IMR-90 (cell line): ENCODE measurements at regions not wholly inside any gene's neighbourhood (a gene's known extent, or its start where the extent isn't known, plus 50 kb on each side); places are given as distances from the start of the nearest gene placed in this dataset.

Experiments used
- ATAC-seq: fragments of 200-7000 bp; cut with Tn5 transposase; 2 replicates; pipeline ENCODE4 v1.9.1; 2020; ENCODE audit warnings: low read depth, mild to moderate bottlenecking, moderate library complexity
- BruUV-seq: library from RNA; stranded (reverse); fragments of 400-500 nt; replicated peaks from 2 replicates; lab custom pipeline; 2021; lab: Mats Ljungman, UMichigan
- CTCF ChIA-PET: fragments of 300-600 bp; formaldehyde crosslinking; extraction: SDS; loops from one replicate; lab custom pipeline; 2021; ENCODE audit warnings: antibody characterized with exemption; lab: Yijun Ruan, JAX
- POLR2A ChIA-PET: fragments of 300-600 bp; sonication (Branson Sonifier 250); formaldehyde crosslinking; loops from one replicate; lab custom pipeline; 2022; ENCODE audit warnings: antibody characterized with exemption; ENCODE audit not compliant: unreplicated experiment; lab: Charles Lee
- DNase-seq: peaks from one replicate; pipeline ENCODE4 v3.0.0; 2013
- H2AFZ ChIP-seq: replicated peaks from 2 replicates; pipeline ENCODE3; 2013; ENCODE audit warnings: low read length, mild to moderate bottlenecking; ENCODE audit not compliant: poor library complexity
- H2AK5ac ChIP-seq: 2 replicates; pipeline ENCODE4 v1.6.1; 2013; ENCODE audit warnings: low read depth, low read length, inconsistent platforms
- H2AK9ac ChIP-seq: replicated peaks from 2 replicates; pipeline ENCODE3; 2013; ENCODE audit warnings: mild to moderate bottlenecking, low read depth, low read length, moderate library complexity; ENCODE audit not compliant: poor library complexity
- H2BK120ac ChIP-seq: 2 replicates; pipeline ENCODE4 v1.6.1; 2013; ENCODE audit warnings: low read depth, low read length, inconsistent platforms
- H2BK15ac ChIP-seq: 3 replicates; pipeline ENCODE4 v1.6.1; 2013; ENCODE audit warnings: low read depth, low read length, inconsistent platforms
- H2BK20ac ChIP-seq: 2 replicates; pipeline ENCODE4 v1.6.1; 2013; ENCODE audit warnings: low read depth, mild to moderate bottlenecking, inconsistent platforms, low read length, moderate library complexity
- H2BK5ac ChIP-seq: 2 replicates; pipeline ENCODE4 v1.6.1; 2013; ENCODE audit warnings: mild to moderate bottlenecking, low read depth, low read length, inconsistent platforms; ENCODE audit not compliant: poor library complexity, severe bottlenecking
- H3K14ac ChIP-seq: replicated peaks from 2 replicates; pipeline ENCODE4 v1.6.1; 2013; ENCODE audit warnings: low read depth, low read length, inconsistent platforms
- H3K18ac ChIP-seq: 2 replicates; pipeline ENCODE4 v1.6.1; 2013; ENCODE audit warnings: low read depth, low read length, control low read depth
- H3K23ac ChIP-seq: 2 replicates; pipeline ENCODE4 v1.6.1; 2013; ENCODE audit warnings: low read depth, low read length, inconsistent platforms
- H3K27ac ChIP-seq: 2 replicates; pipeline ENCODE4 v1.5.1; 2013; ENCODE audit warnings: mild to moderate bottlenecking, control low read depth, low read length; ENCODE audit not compliant: insufficient read depth
- H3K27me3 ChIP-seq: 2 replicates; pipeline ENCODE4 v1.6.1; 2013; ENCODE audit warnings: low read length; ENCODE audit not compliant: control insufficient read depth, insufficient read depth
- H3K36me3 ChIP-seq: 2 replicates; pipeline ENCODE4 v1.6.1; 2013; ENCODE audit warnings: low read length, mixed read lengths; ENCODE audit not compliant: control insufficient read depth, insufficient read depth
- H3K4ac ChIP-seq: 2 replicates; pipeline ENCODE4 v1.6.1; 2013; ENCODE audit warnings: low read depth, low read length, inconsistent platforms
- H3K4me1 ChIP-seq: 2 replicates; pipeline ENCODE4 v1.6.1; 2013; ENCODE audit warnings: low read length, mixed read lengths; ENCODE audit not compliant: control insufficient read depth, insufficient read depth
- H3K4me2 ChIP-seq: 2 replicates; pipeline ENCODE4 v1.6.1; 2013; ENCODE audit warnings: low read depth, mild to moderate bottlenecking, control low read depth, low read length, moderate library complexity
- H3K4me3 ChIP-seq: 2 replicates; pipeline ENCODE4 v1.5.1; 2013; ENCODE audit warnings: low read depth, mild to moderate bottlenecking, control low read depth, low read length, moderate library complexity; ENCODE audit not compliant: insufficient read depth
- H3K56ac ChIP-seq: 2 replicates; pipeline ENCODE4 v1.6.1; 2013; ENCODE audit warnings: low read length, inconsistent platforms; ENCODE audit not compliant: insufficient read depth; ENCODE audit errors: extremely low read depth
- H3K79me1 ChIP-seq, 2 experiments: 2 replicates each; pipeline ENCODE4 v1.6.1; 2013; ENCODE audit warnings: low read length in 2 of 2, inconsistent platforms in 1 of 2, low read depth in 1 of 2
- H3K9ac ChIP-seq: 2 replicates; pipeline ENCODE4 v1.6.1; 2013; ENCODE audit warnings: low read depth, low read length, control low read depth
- H3K9me1 ChIP-seq: 2 replicates; pipeline ENCODE4 v1.6.1; 2013; ENCODE audit warnings: low read length, inconsistent platforms; ENCODE audit not compliant: insufficient read depth
- H3K9me3 ChIP-seq: 2 replicates; pipeline ENCODE4 v1.6.1; 2013; ENCODE audit warnings: low read length; ENCODE audit not compliant: control insufficient read depth, insufficient read depth
- H4K20me1 ChIP-seq: 2 replicates; pipeline ENCODE4 v1.6.1; 2013; ENCODE audit warnings: low read length, inconsistent platforms; ENCODE audit not compliant: insufficient read depth
- H4K5ac ChIP-seq: 2 replicates; pipeline ENCODE4 v1.6.1; 2013; ENCODE audit warnings: mild to moderate bottlenecking, low read depth, low read length, control low read depth
- H4K8ac ChIP-seq, 2 experiments: 2 replicates each; pipeline ENCODE4 v1.6.1; 2013; ENCODE audit warnings: low read depth in 2 of 2, low read length in 2 of 2, control low read depth in 1 of 2, inconsistent platforms in 1 of 2
- H4K91ac ChIP-seq: 2 replicates; pipeline ENCODE4 v1.6.1; 2013; ENCODE audit warnings: low read depth, low read length, inconsistent platforms; ENCODE audit not compliant: insufficient read depth
- BHLHE40 ChIP-seq: fragments of 150-350 bp; IDR thresholded peaks from 2 replicates; pipeline ENCODE4 v1.6.1; 2016; ENCODE audit warnings: mild to moderate bottlenecking, low read depth, low read length
- CEBPB ChIP-seq: IDR thresholded peaks from 2 replicates; pipeline ENCODE4 v1.6.1; 2012; ENCODE audit warnings: low read depth, low read length, improper control_type of control experiment
- CTCF ChIP-seq: conservative IDR thresholded peaks from 2 replicates; pipeline ENCODE4 v1.5.1; 2012; ENCODE audit warnings: mild to moderate bottlenecking, low read depth, low read length, improper control_type of control experiment
- ELK1 ChIP-seq: fragments of 150-350 bp; IDR thresholded peaks from 2 replicates; pipeline ENCODE4 v1.6.1; 2016; ENCODE audit warnings: low read depth, mild to moderate bottlenecking, low read length, moderate library complexity, borderline replicate concordance
- FOS ChIP-seq: fragments of 150-350 bp; IDR thresholded peaks from 2 replicates; pipeline ENCODE4 v1.6.1; 2016; ENCODE audit warnings: low read depth, low read length
- MAFK ChIP-seq: IDR thresholded peaks from 2 replicates; pipeline ENCODE4 v1.6.1; 2012; ENCODE audit warnings: low read depth, low read length, improper control_type of control experiment
- MAZ ChIP-seq: IDR thresholded peaks from 2 replicates; pipeline ENCODE4 v1.6.1; 2012; ENCODE audit warnings: low read depth, mild to moderate bottlenecking, low read length, improper control_type of control experiment, moderate library complexity, borderline replicate concordance
- MXI1 ChIP-seq: IDR thresholded peaks from 2 replicates; pipeline ENCODE4 v1.6.1; 2012; ENCODE audit warnings: low read depth, mild to moderate bottlenecking, low read length, moderate library complexity, borderline replicate concordance
- NFE2L2 ChIP-seq: fragments of 150-350 bp; IDR thresholded peaks from 2 replicates; pipeline ENCODE4 v1.6.1; 2016; ENCODE audit warnings: low read depth, mild to moderate bottlenecking, low read length
- POLR2A ChIP-seq: IDR thresholded peaks from 2 replicates; pipeline ENCODE4 v1.6.1; 2012; ENCODE audit warnings: mild to moderate bottlenecking, low read depth, low read length
- RAD21 ChIP-seq: IDR thresholded peaks from 2 replicates; pipeline ENCODE4 v1.6.1; 2012; ENCODE audit warnings: low read length, improper control_type of control experiment
- RCOR1 ChIP-seq: IDR thresholded peaks from 2 replicates; pipeline ENCODE4 v1.6.1; 2012; ENCODE audit warnings: mild to moderate bottlenecking, low read length, improper control_type of control experiment; ENCODE audit not compliant: insufficient replicate concordance
- RFX5 ChIP-seq: IDR thresholded peaks from 2 replicates; pipeline ENCODE4 v1.8.0; 2012; ENCODE audit warnings: low read depth, mild to moderate bottlenecking, low read length, moderate library complexity
- SMC3 ChIP-seq: fragments of 150-350 bp; IDR thresholded peaks from 2 replicates; pipeline ENCODE4 v1.6.1; 2016; ENCODE audit warnings: low read depth, mild to moderate bottlenecking, antibody characterized with exemption, low read length, moderate library complexity
- USF2 ChIP-seq: fragments of 150-350 bp; IDR thresholded peaks from 2 replicates; pipeline ENCODE4 v1.6.1; 2017; ENCODE audit warnings: mild to moderate bottlenecking, antibody characterized with exemption, low read length, low read depth
- WGBS, 2 experiments: methylation state at CpG; one replicate each; pipeline versions ENCODE4 v1.1.5 to v1.1.7; 2013; ENCODE audit warnings: missing lambda C conversion rate in 2 of 2; ENCODE audit not compliant: insufficient read length in 1 of 2; ENCODE audit errors: extremely low coverage in 2 of 2; 5-methylcytosine and 5-hydroxymethylcytosine counted together
- dilution Hi-C: fragments of 300-500 bp; cut with HindIII; formaldehyde crosslinking; loops from one replicate; pipeline ENCODE4 v1.14.3; 2018; ENCODE audit warnings: low sequenced_read_pairs; ENCODE audit not compliant: unreplicated experiment
- in situ Hi-C: fragments of 300-500 bp; cut with MboI; formaldehyde crosslinking; loops from 3 replicates; pipeline ENCODE4 v1.14.3; 2019; ENCODE audit warnings: low sequenced_read_pairs, inconsistent platforms, mixed read lengths
- intact Hi-C: fragments of 100-400 bp; cut with micrococcal nuclease; formaldehyde crosslinking; loops from 2 replicates; pipeline ENCODE4 v1.10.0; 2022

- TF ChIP-seq RAD21 = no peak
- TF ChIP-seq POLR2A = no peak
Observed at GRCh38 chr22:26768156-26768515, 110.7 kb downstream of the MIAT start (continued).

GRCh38 chr22:26768952-26769351, 111.6 kb downstream of the MIAT start:
- WGBS, 2 experiments = 87% methylated on average over 8 of the region's 11 CpGs; no CpG with 5 or more reads in 1 of the 2 experiments
- in situ Hi-C loops (loop anchor here (25.0 kb wide), 1 partner anchor 1243 kb away; no protein-coding TSS in a partner anchor), dilution Hi-C loops (no loop called here), intact Hi-C loops (loop anchor here (10.0 kb wide), 1 partner anchor 566 kb away; no protein-coding TSS in a partner anchor)
- H3K4me1 ChIP-seq = peaks cover 5% of the 10 kb centered on the region
- no peak overlapping the region for H3K23ac ChIP-seq
- no peaks in the 10 kb centered on the region for H3K79me1 ChIP-seq
- no peak overlapping the region for H3K14ac ChIP-seq
- H3K9me1 ChIP-seq = no peaks in the 10 kb centered on the region; the same call in 1 of the 2 replicates
- H2AK5ac ChIP-seq = no peak overlapping the region
- no peak overlapping the region for H2BK20ac ChIP-seq
- no peak for DNase-seq
- H3K4ac ChIP-seq = no peak overlapping the region
- no peak overlapping the region for H2BK15ac ChIP-seq
- ChIA-PET CTCF (no interaction called here), POLR2A (no interaction called here)
- H2BK5ac ChIP-seq = no peak overlapping the region
- no peak overlapping the region for H4K5ac ChIP-seq
- H4K20me1 ChIP-seq = no peaks in the 10 kb centered on the region
- no TSS peak for BruUV-seq
- H3K4me3 ChIP-seq = no peak overlapping the region
- no peak overlapping the region for H3K56ac ChIP-seq
- no peak overlapping the region for H4K8ac ChIP-seq
- no peaks in the 10 kb centered on the region for H3K27me3 ChIP-seq
- H3K4me2 ChIP-seq = no peak overlapping the region
- H4K91ac ChIP-seq = no peak overlapping the region
- H3K36me3 ChIP-seq = no peaks in the 10 kb centered on the region
- ATAC-seq = no peak
- peaks cover 4% of the 10 kb centered on the region; the same call in 1 of the 2 replicates for H3K9me3 ChIP-seq
- H2AFZ ChIP-seq = no peak overlapping the region
- no peak overlapping the region for H3K18ac ChIP-seq
- H3K9ac ChIP-seq = no peak overlapping the region
- H3K27ac ChIP-seq = no peak overlapping the region
- H2AK9ac ChIP-seq = no peak overlapping the region
- H2BK120ac ChIP-seq = no peak overlapping the region
- no peak for TF ChIP-seq FOS
- TF ChIP-seq BHLHE40 = no peak
- no peak for TF ChIP-seq SMC3
- TF ChIP-seq RCOR1 = no peak
- no peak for TF ChIP-seq USF2
- no peak for TF ChIP-seq RFX5
- TF ChIP-seq NFE2L2 = no peak
- no peak for TF ChIP-seq ELK1
- no peak for TF ChIP-seq MAZ
- TF ChIP-seq POLR2A = no peak
- TF ChIP-seq MAFK = no peak
- no peak for TF ChIP-seq CEBPB
- no peak for TF ChIP-seq MXI1
- no peak for TF ChIP-seq RAD21
- TF ChIP-seq CTCF = no peak
